ENCODE measurements at regions not wholly inside any gene's neighbourhood (a gene's known extent, or its start where the extent isn't known, plus 50 kb on each side); places are given as distances from the start of the nearest gene placed in this dataset.

- Histone ChIP-seq H3K27ac (ENCODE audit: insufficient read length, low read depth, low read length) (no peak overlapping the region), H3T11ph (ENCODE audit: low read length) (no peak overlapping the region), H2BK20ac (ENCODE audit: low read depth, low read length, poor library complexity, severe bottlenecking) (no peak overlapping the region), H3K18ac (ENCODE audit: insufficient read length, low read depth, low read length) (no peak overlapping the region), H2BK12ac (ENCODE audit: insufficient read length, low read depth, low read length) (no peak overlapping the region), H3K4ac (ENCODE audit: low read depth, low read length) (no peak overlapping the region), H3K9ac (ENCODE audit: extremely low read depth, insufficient read length, low read length) (no peak overlapping the region), H4K91ac (ENCODE audit: insufficient read length, low read depth, low read length) (no peak overlapping the region), H3K23me2 (ENCODE audit: insufficient read length, low read depth, low read length, poor library complexity, severe bottlenecking) (no peaks in the 10 kb centered on the region), H2BK15ac (ENCODE audit: low read depth, low read length) (no peak overlapping the region), H2BK5ac (ENCODE audit: insufficient read length, low read length) (no peak overlapping the region), H3K4me2 (ENCODE audit: insufficient read depth, insufficient read length, low read length) (no peak overlapping the region), H3K27me3 (ENCODE audit: insufficient read depth, low read length) (no peaks in the 10 kb centered on the region), H2AK5ac (ENCODE audit: insufficient read length, low read length) (no peak overlapping the region), H3K56ac (ENCODE audit: insufficient read length, low read depth, low read length) (no peak overlapping the region), H3K23ac (ENCODE audit: insufficient read length, low read depth, low read length) (no peak overlapping the region), H4K8ac (replicated peaks; ENCODE audit: insufficient read length, low read depth, low read length) (no peak overlapping the region), H3K79me1 (ENCODE audit: insufficient read depth, low read depth, low read length, poor library complexity, severe bottlenecking) (peaks cover 7% of the 10 kb centered on the region), H2AFZ (ENCODE audit: low read length) (no peak overlapping the region), H2BK120ac (ENCODE audit: low read depth, low read length, poor library complexity, severe bottlenecking) (no peak overlapping the region), H3K4me1 (ENCODE audit: insufficient read depth, low read length) (peaks cover 3% of the 10 kb centered on the region; the same call in 1 of the 2 replicates), H3K9me3 (ENCODE audit: control insufficient read depth, low read depth, low read length) (no peaks in the 10 kb centered on the region), H4K20me1 (ENCODE audit: control insufficient read depth, insufficient read depth, insufficient read length) (no peaks in the 10 kb centered on the region), H3K79me2 (ENCODE audit: insufficient read depth, low read length) (peaks cover 14% of the 10 kb centered on the region; the same call in 1 of the 2 replicates), H4K5ac (ENCODE audit: insufficient read length, low read depth, low read length) (no peak overlapping the region), H3K14ac (ENCODE audit: insufficient read depth, low read length) (no peak overlapping the region)
- H3K27ac Mint-ChIP-seq, result no peak overlapping the region
- peaks cover 0 to 4% (median 4%) of the 10 kb centered on the region in 3 experiments; a peak in 2 of 7 replicates for H3K36me3 Mint-ChIP-seq (ENCODE audit: insufficient read depth in 1 of 3, low read depth in 3 of 3)
- DNase-seq, result no peak
- no peaks in the 10 kb centered on the region; a peak in 1 of 5 replicates for H3K9me3 Mint-ChIP-seq
- no peaks in the 10 kb centered on the region for H3K27me3 Mint-ChIP-seq (ENCODE audit: low read depth)
- no peak for TF ChIP-seq CTCF (conservative IDR thresholded peaks at IDR 0.05)
- no CpG with 5 or more reads among the region's 3 CpGs for WGBS (ENCODE audit: extremely low coverage, insufficient read length, low lambda C conversion rate)
- peaks cover 5 to 12% of the 10 kb centered on the region in 2 experiments; a peak in 3 of 4 replicates for H3K4me1 Mint-ChIP-seq
- H3K4me3 Mint-ChIP-seq, result no peak overlapping the region
These were observed 52.2 kb downstream of the FAT3 start for GRCh38 chr11:92276773-92277172.
